ENCODE measurements at regions not wholly inside any gene's neighbourhood (a gene's known extent, or its start where the extent isn't known, plus 50 kb on each side); places are given as distances from the start of the nearest gene placed in this dataset.

GRCh38 chr18:78006006-78006773 lies 756.5 kb downstream of the GALR1 start:
- in situ Hi-C loops (cut with MboI; ENCODE audit: low pct_unique_long_range_greater_than_20kb, low sequenced_read_pairs, unreplicated experiment) = no loop called here
- TF ChIP-seq CTCF (IDR thresholded peaks at IDR 0.05; ENCODE audit: extremely low read depth, insufficient read depth, missing control alignments) = no peak
- DNase-seq (ENCODE audit: low spot score) = no peak

DNA sequence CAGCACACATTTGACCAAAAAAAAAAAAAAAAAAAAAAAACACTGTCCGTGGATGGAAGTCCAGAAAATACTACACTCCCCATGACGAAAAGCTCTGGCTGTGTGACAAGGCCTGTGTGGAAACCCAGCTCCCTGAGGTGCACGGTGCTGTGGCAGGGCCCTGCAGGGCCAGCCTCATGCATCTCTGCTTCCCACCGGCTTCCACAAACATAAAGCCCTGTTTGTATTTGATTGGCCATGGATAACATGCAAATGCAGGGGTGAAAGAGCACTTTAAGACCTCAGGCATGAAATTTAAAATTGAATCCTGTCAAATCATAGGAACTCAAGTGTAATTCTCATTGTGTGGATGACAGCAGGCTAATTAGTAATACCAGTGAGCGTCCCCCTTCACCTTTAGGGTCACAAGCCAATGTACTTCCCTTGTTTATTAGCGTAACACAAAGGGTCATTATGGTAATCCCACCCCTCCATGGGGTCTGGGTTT lies 757.2 kb downstream of the GALR1 start:
- in situ Hi-C loops (cut with MboI; ENCODE audit: low pct_unique_long_range_greater_than_20kb, low sequenced_read_pairs, unreplicated experiment) = no loop called here
- DNase-seq (ENCODE audit: low spot score) = no peak
- no peak for TF ChIP-seq CTCF (IDR thresholded peaks at IDR 0.05; ENCODE audit: extremely low read depth, insufficient read depth, missing control alignments)

- DNase-seq (ENCODE audit: low spot score) = no peak
- TF ChIP-seq CTCF (IDR thresholded peaks at IDR 0.05; ENCODE audit: extremely low read depth, insufficient read depth, missing control alignments) = no peak
- in situ Hi-C loops (cut with MboI; ENCODE audit: low pct_unique_long_range_greater_than_20kb, low sequenced_read_pairs, unreplicated experiment) = no loop called here
Observed at GRCh38 chr18:78010363-78010762, 760.7 kb downstream of the GALR1 start.

- no peak for TF ChIP-seq CTCF (IDR thresholded peaks at IDR 0.05; ENCODE audit: extremely low read depth, insufficient read depth, missing control alignments)
- no peak for DNase-seq (ENCODE audit: low spot score)
- in situ Hi-C loops (cut with MboI; ENCODE audit: low pct_unique_long_range_greater_than_20kb, low sequenced_read_pairs, unreplicated experiment) = no loop called here
Observed at GRCh38 chr18:78017869-78018268, 768.2 kb downstream of the GALR1 start.

DNA sequence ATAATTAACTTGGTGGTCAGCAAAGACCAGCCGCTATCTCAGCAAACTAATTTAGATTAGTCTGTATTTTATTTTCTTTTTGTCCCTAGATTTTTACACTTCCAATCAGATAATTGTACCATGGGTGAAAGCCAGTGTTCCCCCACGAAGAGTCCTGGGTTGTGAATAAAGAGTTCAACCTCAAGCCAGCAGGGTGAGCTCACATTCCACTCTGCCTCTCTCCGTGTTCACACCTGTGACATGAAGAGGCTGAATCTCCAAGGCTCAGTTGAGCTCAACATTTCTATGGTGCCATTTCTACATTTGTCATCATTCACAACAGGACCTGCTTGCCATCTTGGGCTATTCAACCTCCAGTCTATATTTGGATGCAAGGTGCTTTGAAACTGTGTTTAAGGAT lies 771.5 kb downstream of the GALR1 start:
- DNase-seq (ENCODE audit: low spot score) = no peak
- in situ Hi-C loops (cut with MboI; ENCODE audit: low pct_unique_long_range_greater_than_20kb, low sequenced_read_pairs, unreplicated experiment) = no loop called here
- TF ChIP-seq CTCF (IDR thresholded peaks at IDR 0.05; ENCODE audit: extremely low read depth, insufficient read depth, missing control alignments) = no peak

- TF ChIP-seq CTCF (IDR thresholded peaks at IDR 0.05; ENCODE audit: extremely low read depth, insufficient read depth, missing control alignments) = no peak
- no peak for DNase-seq (ENCODE audit: low spot score)
- in situ Hi-C loops (cut with MboI; ENCODE audit: low pct_unique_long_range_greater_than_20kb, low sequenced_read_pairs, unreplicated experiment) = no loop called here
Observed at GRCh38 chr18:78031589-78031988, 781.9 kb downstream of the GALR1 start.
